IMR-90 (cell line): ENCODE measurements at regions not wholly inside any gene's neighbourhood (a gene's known extent, or its start where the extent isn't known, plus 50 kb on each side); places are given as distances from the start of the nearest gene placed in this dataset.

Source experiments
- ATAC-seq: fragments of 200-7000 bp; cut with Tn5 transposase; 2 replicates; pipeline ENCODE4 v1.9.1; 2020; ENCODE audit warnings: low read depth, mild to moderate bottlenecking, moderate library complexity
- BruUV-seq: library from RNA; stranded (reverse); fragments of 400-500 nt; replicated peaks from 2 replicates; lab custom pipeline; 2021; lab: Mats Ljungman, UMichigan
- CTCF ChIA-PET: fragments of 300-600 bp; formaldehyde crosslinking; extraction: SDS; loops from one replicate; lab custom pipeline; 2021; ENCODE audit warnings: antibody characterized with exemption; lab: Yijun Ruan, JAX
- POLR2A ChIA-PET: fragments of 300-600 bp; sonication (Branson Sonifier 250); formaldehyde crosslinking; loops from one replicate; lab custom pipeline; 2022; ENCODE audit warnings: antibody characterized with exemption; ENCODE audit not compliant: unreplicated experiment; lab: Charles Lee
- DNase-seq: peaks from one replicate; pipeline ENCODE4 v3.0.0; 2013
- H2AFZ ChIP-seq: replicated peaks from 2 replicates; pipeline ENCODE3; 2013; ENCODE audit warnings: low read length, mild to moderate bottlenecking; ENCODE audit not compliant: poor library complexity
- H2AK5ac ChIP-seq: 2 replicates; pipeline ENCODE4 v1.6.1; 2013; ENCODE audit warnings: low read depth, low read length, inconsistent platforms
- H2AK9ac ChIP-seq: replicated peaks from 2 replicates; pipeline ENCODE3; 2013; ENCODE audit warnings: mild to moderate bottlenecking, low read depth, low read length, moderate library complexity; ENCODE audit not compliant: poor library complexity
- H2BK120ac ChIP-seq: 2 replicates; pipeline ENCODE4 v1.6.1; 2013; ENCODE audit warnings: low read depth, low read length, inconsistent platforms
- H2BK15ac ChIP-seq: 3 replicates; pipeline ENCODE4 v1.6.1; 2013; ENCODE audit warnings: low read depth, low read length, inconsistent platforms
- H2BK20ac ChIP-seq: 2 replicates; pipeline ENCODE4 v1.6.1; 2013; ENCODE audit warnings: low read depth, mild to moderate bottlenecking, inconsistent platforms, low read length, moderate library complexity
- H2BK5ac ChIP-seq: 2 replicates; pipeline ENCODE4 v1.6.1; 2013; ENCODE audit warnings: mild to moderate bottlenecking, low read depth, low read length, inconsistent platforms; ENCODE audit not compliant: poor library complexity, severe bottlenecking
- H3K14ac ChIP-seq: replicated peaks from 2 replicates; pipeline ENCODE4 v1.6.1; 2013; ENCODE audit warnings: low read depth, low read length, inconsistent platforms
- H3K18ac ChIP-seq: 2 replicates; pipeline ENCODE4 v1.6.1; 2013; ENCODE audit warnings: low read depth, low read length, control low read depth
- H3K23ac ChIP-seq: 2 replicates; pipeline ENCODE4 v1.6.1; 2013; ENCODE audit warnings: low read depth, low read length, inconsistent platforms
- H3K27ac ChIP-seq: 2 replicates; pipeline ENCODE4 v1.5.1; 2013; ENCODE audit warnings: mild to moderate bottlenecking, control low read depth, low read length; ENCODE audit not compliant: insufficient read depth
- H3K27me3 ChIP-seq: 2 replicates; pipeline ENCODE4 v1.6.1; 2013; ENCODE audit warnings: low read length; ENCODE audit not compliant: control insufficient read depth, insufficient read depth
- H3K36me3 ChIP-seq: 2 replicates; pipeline ENCODE4 v1.6.1; 2013; ENCODE audit warnings: low read length, mixed read lengths; ENCODE audit not compliant: control insufficient read depth, insufficient read depth
- H3K4ac ChIP-seq: 2 replicates; pipeline ENCODE4 v1.6.1; 2013; ENCODE audit warnings: low read depth, low read length, inconsistent platforms
- H3K4me1 ChIP-seq: 2 replicates; pipeline ENCODE4 v1.6.1; 2013; ENCODE audit warnings: low read length, mixed read lengths; ENCODE audit not compliant: control insufficient read depth, insufficient read depth
- H3K4me2 ChIP-seq: 2 replicates; pipeline ENCODE4 v1.6.1; 2013; ENCODE audit warnings: low read depth, mild to moderate bottlenecking, control low read depth, low read length, moderate library complexity
- H3K4me3 ChIP-seq: 2 replicates; pipeline ENCODE4 v1.5.1; 2013; ENCODE audit warnings: low read depth, mild to moderate bottlenecking, control low read depth, low read length, moderate library complexity; ENCODE audit not compliant: insufficient read depth
- H3K56ac ChIP-seq: 2 replicates; pipeline ENCODE4 v1.6.1; 2013; ENCODE audit warnings: low read length, inconsistent platforms; ENCODE audit not compliant: insufficient read depth; ENCODE audit errors: extremely low read depth
- H3K79me1 ChIP-seq, 2 experiments: 2 replicates each; pipeline ENCODE4 v1.6.1; 2013; ENCODE audit warnings: low read length in 2 of 2, inconsistent platforms in 1 of 2, low read depth in 1 of 2
- H3K9ac ChIP-seq: 2 replicates; pipeline ENCODE4 v1.6.1; 2013; ENCODE audit warnings: low read depth, low read length, control low read depth
- H3K9me1 ChIP-seq: 2 replicates; pipeline ENCODE4 v1.6.1; 2013; ENCODE audit warnings: low read length, inconsistent platforms; ENCODE audit not compliant: insufficient read depth
- H3K9me3 ChIP-seq: 2 replicates; pipeline ENCODE4 v1.6.1; 2013; ENCODE audit warnings: low read length; ENCODE audit not compliant: control insufficient read depth, insufficient read depth
- H4K20me1 ChIP-seq: 2 replicates; pipeline ENCODE4 v1.6.1; 2013; ENCODE audit warnings: low read length, inconsistent platforms; ENCODE audit not compliant: insufficient read depth
- H4K5ac ChIP-seq: 2 replicates; pipeline ENCODE4 v1.6.1; 2013; ENCODE audit warnings: mild to moderate bottlenecking, low read depth, low read length, control low read depth
- H4K8ac ChIP-seq, 2 experiments: 2 replicates each; pipeline ENCODE4 v1.6.1; 2013; ENCODE audit warnings: low read depth in 2 of 2, low read length in 2 of 2, control low read depth in 1 of 2, inconsistent platforms in 1 of 2
- H4K91ac ChIP-seq: 2 replicates; pipeline ENCODE4 v1.6.1; 2013; ENCODE audit warnings: low read depth, low read length, inconsistent platforms; ENCODE audit not compliant: insufficient read depth
- CEBPB ChIP-seq: IDR thresholded peaks from 2 replicates; pipeline ENCODE4 v1.6.1; 2012; ENCODE audit warnings: low read depth, low read length, improper control_type of control experiment
- CHD1 ChIP-seq: IDR thresholded peaks from 2 replicates; pipeline ENCODE4 v1.6.1; 2012; ENCODE audit warnings: low read depth, low read length, improper control_type of control experiment
- CTCF ChIP-seq: conservative IDR thresholded peaks from 2 replicates; pipeline ENCODE4 v1.5.1; 2012; ENCODE audit warnings: mild to moderate bottlenecking, low read depth, low read length, improper control_type of control experiment
- FOS ChIP-seq: fragments of 150-350 bp; IDR thresholded peaks from 2 replicates; pipeline ENCODE4 v1.6.1; 2016; ENCODE audit warnings: low read depth, low read length
- MAFK ChIP-seq: IDR thresholded peaks from 2 replicates; pipeline ENCODE4 v1.6.1; 2012; ENCODE audit warnings: low read depth, low read length, improper control_type of control experiment
- MAZ ChIP-seq: IDR thresholded peaks from 2 replicates; pipeline ENCODE4 v1.6.1; 2012; ENCODE audit warnings: low read depth, mild to moderate bottlenecking, low read length, improper control_type of control experiment, moderate library complexity, borderline replicate concordance
- MXI1 ChIP-seq: IDR thresholded peaks from 2 replicates; pipeline ENCODE4 v1.6.1; 2012; ENCODE audit warnings: low read depth, mild to moderate bottlenecking, low read length, moderate library complexity, borderline replicate concordance
- NFE2L2 ChIP-seq: fragments of 150-350 bp; IDR thresholded peaks from 2 replicates; pipeline ENCODE4 v1.6.1; 2016; ENCODE audit warnings: low read depth, mild to moderate bottlenecking, low read length
- POLR2A ChIP-seq: IDR thresholded peaks from 2 replicates; pipeline ENCODE4 v1.6.1; 2012; ENCODE audit warnings: mild to moderate bottlenecking, low read depth, low read length
- RAD21 ChIP-seq: IDR thresholded peaks from 2 replicates; pipeline ENCODE4 v1.6.1; 2012; ENCODE audit warnings: low read length, improper control_type of control experiment
- RCOR1 ChIP-seq: IDR thresholded peaks from 2 replicates; pipeline ENCODE4 v1.6.1; 2012; ENCODE audit warnings: mild to moderate bottlenecking, low read length, improper control_type of control experiment; ENCODE audit not compliant: insufficient replicate concordance
- RFX5 ChIP-seq: IDR thresholded peaks from 2 replicates; pipeline ENCODE4 v1.8.0; 2012; ENCODE audit warnings: low read depth, mild to moderate bottlenecking, low read length, moderate library complexity
- USF2 ChIP-seq: fragments of 150-350 bp; IDR thresholded peaks from 2 replicates; pipeline ENCODE4 v1.6.1; 2017; ENCODE audit warnings: mild to moderate bottlenecking, antibody characterized with exemption, low read length, low read depth
- WGBS, 2 experiments: methylation state at CpG; one replicate each; pipeline versions ENCODE4 v1.1.5 to v1.1.7; 2013; ENCODE audit warnings: missing lambda C conversion rate in 2 of 2; ENCODE audit not compliant: insufficient read length in 1 of 2; ENCODE audit errors: extremely low coverage in 2 of 2; 5-methylcytosine and 5-hydroxymethylcytosine counted together
- dilution Hi-C: fragments of 300-500 bp; cut with HindIII; formaldehyde crosslinking; loops from one replicate; pipeline ENCODE4 v1.14.3; 2018; ENCODE audit warnings: low sequenced_read_pairs; ENCODE audit not compliant: unreplicated experiment
- in situ Hi-C: fragments of 300-500 bp; cut with MboI; formaldehyde crosslinking; loops from 3 replicates; pipeline ENCODE4 v1.14.3; 2019; ENCODE audit warnings: low sequenced_read_pairs, inconsistent platforms, mixed read lengths
- intact Hi-C: fragments of 100-400 bp; cut with micrococcal nuclease; formaldehyde crosslinking; loops from 2 replicates; pipeline ENCODE4 v1.10.0; 2022
- TF ChIP-seq, protein P1 (sequence below): fragments of 150-350 bp; IDR thresholded peaks from 2 replicates; pipeline ENCODE4 v1.6.1; 2016; ENCODE audit warnings: low read depth, mild to moderate bottlenecking, low read length, moderate library complexity, borderline replicate concordance

GRCh38 chr2:142307616-142308115, 176.8 kb upstream of the LRP1B start:
- Histone ChIP-seq H3K27ac (no peak overlapping the region), H3K56ac (no peak overlapping the region), H3K14ac (no peak overlapping the region), H3K36me3 (no peaks in the 10 kb centered on the region), H3K27me3 (no peaks in the 10 kb centered on the region), H2AFZ (no peak overlapping the region), H2BK5ac (no peak overlapping the region), H4K20me1 (no peaks in the 10 kb centered on the region), H4K91ac (no peak overlapping the region), H2AK5ac (no peak overlapping the region), H3K4me1 (no peaks in the 10 kb centered on the region), H3K23ac (no peak overlapping the region), H2AK9ac (no peak overlapping the region), H3K4ac (no peak overlapping the region), H2BK20ac (no peak overlapping the region), H4K8ac (no peak overlapping the region), H3K79me1 (no peaks in the 10 kb centered on the region), H3K4me2 (no peak overlapping the region), H3K9me1 (no peaks in the 10 kb centered on the region), H3K4me3 (no peak overlapping the region), H3K9ac (no peak overlapping the region), H4K5ac (no peak overlapping the region), H3K9me3 (peaks cover 4% of the 10 kb centered on the region), H3K18ac (no peak overlapping the region), H2BK15ac (no peak overlapping the region), H2BK120ac (no peak overlapping the region)
- ChIA-PET POLR2A (no interaction called here), CTCF (no interaction called here)
- DNase-seq (no peak), ATAC-seq (no peak)
- in situ Hi-C loops: no loop called here
- intact Hi-C loops: no loop called here
- dilution Hi-C loops: no loop called here
- BruUV-seq: no TSS peak
- no CpG with 5 or more reads among the region's 4 CpGs for WGBS, 2 experiments
- no peak for TF ChIP-seq MAZ
- TF ChIP-seq RCOR1: no peak
- no peak for TF ChIP-seq CEBPB
- no peak for TF ChIP-seq RFX5
- TF ChIP-seq MXI1: no peak
- no peak for TF ChIP-seq RAD21
- TF ChIP-seq POLR2A: no peak
- no peak for TF ChIP-seq USF2
- no peak for TF ChIP-seq CTCF
- no peak for TF ChIP-seq FOS
- TF ChIP-seq, protein P1, sequence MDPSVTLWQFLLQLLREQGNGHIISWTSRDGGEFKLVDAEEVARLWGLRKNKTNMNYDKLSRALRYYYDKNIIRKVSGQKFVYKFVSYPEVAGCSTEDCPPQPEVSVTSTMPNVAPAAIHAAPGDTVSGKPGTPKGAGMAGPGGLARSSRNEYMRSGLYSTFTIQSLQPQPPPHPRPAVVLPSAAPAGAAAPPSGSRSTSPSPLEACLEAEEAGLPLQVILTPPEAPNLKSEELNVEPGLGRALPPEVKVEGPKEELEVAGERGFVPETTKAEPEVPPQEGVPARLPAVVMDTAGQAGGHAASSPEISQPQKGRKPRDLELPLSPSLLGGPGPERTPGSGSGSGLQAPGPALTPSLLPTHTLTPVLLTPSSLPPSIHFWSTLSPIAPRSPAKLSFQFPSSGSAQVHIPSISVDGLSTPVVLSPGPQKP: no peak
- TF ChIP-seq NFE2L2: no peak
- no peak for TF ChIP-seq MAFK
- TF ChIP-seq CHD1: no peak
